H1 (cell line): ENCODE measurements at regions not wholly inside any gene's neighbourhood (a gene's known extent, or its start where the extent isn't known, plus 50 kb on each side); places are given as distances from the start of the nearest gene placed in this dataset.

Experiments
- CTCF ChIA-PET: fragments of 300-600 bp; sonication (Branson Sonifier 250); formaldehyde crosslinking; loops from one replicate; lab custom pipeline; 2021; ENCODE audit not compliant: partially characterized antibody; lab: Charles Lee
- POLR2A ChIA-PET: fragments of 300-600 bp; sonication (Branson Sonifier 250); formaldehyde crosslinking; loops from one replicate; lab custom pipeline; 2021; ENCODE audit warnings: inconsistent platforms; ENCODE audit not compliant: partially characterized antibody; lab: Charles Lee
- DNase-seq, 2 experiments: peaks; one replicate each; pipeline versions ENCODE4 v3.0.0 to v3.0.0-alpha.2; 2010 to 2022; ENCODE audit warnings: low spot score in 2 of 2, low read depth in 1 of 2, mixed read lengths in 1 of 2
- FAIRE-seq: peaks from 2 replicates; lab custom pipeline; 2011; peaks lifted over from hg19 to GRCh38; lab: Jason Lieb, UNC
- H2AFZ ChIP-seq: 2 replicates; pipeline ENCODE4 v1.8.1; 2012; ENCODE audit warnings: low read length, inconsistent platforms
- H2AK5ac ChIP-seq: 2 replicates; pipeline ENCODE4 v1.6.1; 2013; ENCODE audit warnings: low read depth, low read length
- H2BK120ac ChIP-seq: replicated peaks from 2 replicates; pipeline ENCODE3; 2013; ENCODE audit warnings: low read depth, low read length, inconsistent platforms
- H2BK12ac ChIP-seq: 2 replicates; pipeline ENCODE4 v1.6.1; 2013; ENCODE audit warnings: low read depth, low read length
- H2BK15ac ChIP-seq: 2 replicates; pipeline ENCODE4 v1.6.1; 2013; ENCODE audit warnings: low read length
- H2BK20ac ChIP-seq: 2 replicates; pipeline ENCODE4 v1.6.1; 2013; ENCODE audit warnings: low read length
- H2BK5ac ChIP-seq: 2 replicates; pipeline ENCODE4 v1.6.1; 2013; ENCODE audit warnings: low read depth, low read length
- H3K14ac ChIP-seq: 2 replicates; pipeline ENCODE4 v1.6.1; 2013; ENCODE audit warnings: inconsistent platforms; ENCODE audit not compliant: insufficient read length
- H3K18ac ChIP-seq: 2 replicates; pipeline ENCODE4 v1.6.1; 2013; ENCODE audit warnings: low read length; ENCODE audit errors: extremely low read depth
- H3K23ac ChIP-seq: 2 replicates; pipeline ENCODE4 v1.6.1; 2013; ENCODE audit warnings: inconsistent platforms; ENCODE audit not compliant: insufficient read length
- H3K23me2 ChIP-seq: 2 replicates; pipeline ENCODE4 v1.6.1; 2013; ENCODE audit warnings: low read depth, low read length
- H3K27ac ChIP-seq: 2 replicates; pipeline ENCODE4 v1.6.1; 2011; ENCODE audit warnings: low read depth, low read length, inconsistent platforms
- H3K27me3 ChIP-seq, 4 experiments: replicated peaks in 1 of 4; 1 replicate in 1 of 4; 2 replicates in 3 of 4; pipeline versions ENCODE4 v1.6.1 to v1.8.1; 2011 to 2013; ENCODE audit warnings: low read length in 3 of 4, mild to moderate bottlenecking in 3 of 4, inconsistent platforms in 2 of 4, mixed read lengths in 2 of 4, moderate library complexity in 1 of 4; ENCODE audit not compliant: control insufficient read depth in 3 of 4, insufficient read depth in 3 of 4; ENCODE audit errors: extremely low read depth in 1 of 4
- H3K36me3 ChIP-seq, 4 experiments: 2 replicates each; pipeline versions ENCODE4 v1.6.1 to v1.8.1; 2011 to 2013; ENCODE audit warnings: mild to moderate bottlenecking in 4 of 4, low read length in 3 of 4, moderate library complexity in 2 of 4, control low read depth in 1 of 4, inconsistent platforms in 1 of 4; ENCODE audit not compliant: insufficient read depth in 4 of 4, control insufficient read depth in 2 of 4
- H3K4ac ChIP-seq: replicated peaks from 2 replicates; pipeline ENCODE3; 2013; ENCODE audit warnings: low read length, low read depth, mixed read lengths, inconsistent platforms; ENCODE audit not compliant: insufficient read length
- H3K4me1 ChIP-seq, 4 experiments: replicated peaks in 1 of 4; 1 replicate in 1 of 4; 2 replicates in 3 of 4; pipeline versions ENCODE4 v1.6.1 to v1.8.1; 2011 to 2013; ENCODE audit warnings: low read length in 3 of 4, inconsistent platforms in 2 of 4, mixed read lengths in 1 of 4; ENCODE audit not compliant: insufficient read depth in 4 of 4, control insufficient read depth in 3 of 4
- H3K4me2 ChIP-seq, 2 experiments: 2 replicates each; pipeline versions ENCODE4 v1.6.1 to v1.8.1; 2011 to 2013; ENCODE audit warnings: low read depth in 2 of 2, low read length in 2 of 2, control low read depth in 1 of 2, inconsistent platforms in 1 of 2, mild to moderate bottlenecking in 1 of 2; ENCODE audit not compliant: insufficient read depth in 1 of 2
- H3K4me3 ChIP-seq, 4 experiments: fragments of 200-600, 300-600 bp in 1 of 4; sonication (generic), shearing (Covaris generic), sonication (Bioruptor Twin) in 1 of 4; 2 replicates each; pipeline versions ENCODE4 v1.5.1 to v1.8.1; 2011 to 2016; ENCODE audit warnings: low read length in 4 of 4, low read depth in 3 of 4, control low read depth in 2 of 4, inconsistent platforms in 2 of 4, mild to moderate bottlenecking in 2 of 4, mixed read lengths in 1 of 4, moderate library complexity in 1 of 4; ENCODE audit not compliant: insufficient read depth in 2 of 4; ENCODE audit errors: extremely low read depth in 1 of 4
- H3K56ac ChIP-seq: replicated peaks from 2 replicates; pipeline ENCODE3; 2013; ENCODE audit warnings: low read depth, mild to moderate bottlenecking, mixed read lengths, low read length, inconsistent platforms; ENCODE audit not compliant: insufficient read length
- H3K79me1 ChIP-seq: 2 replicates; pipeline ENCODE4 v1.6.1; 2013; ENCODE audit warnings: low read depth, low read length, control low read depth
- H3K79me2 ChIP-seq, 2 experiments: 2 replicates each; pipeline versions ENCODE4 v1.6.1 to v1.8.1; 2012 to 2013; ENCODE audit warnings: low read length in 2 of 2, mild to moderate bottlenecking in 2 of 2, inconsistent platforms in 1 of 2; ENCODE audit not compliant: insufficient read depth in 2 of 2, control insufficient read depth in 1 of 2
- H3K9ac ChIP-seq, 4 experiments: replicated peaks in 1 of 4; 1 replicate in 1 of 4; 2 replicates in 3 of 4; pipeline versions ENCODE4 v1.6.1 to v1.8.1; 2011 to 2013; ENCODE audit warnings: low read depth in 3 of 4, low read length in 3 of 4, control low read depth in 2 of 4, mild to moderate bottlenecking in 2 of 4, moderate library complexity in 2 of 4, inconsistent platforms in 1 of 4; ENCODE audit errors: extremely low read depth in 1 of 4
- H3K9me3 ChIP-seq, 2 experiments: 2 replicates each; pipeline versions ENCODE4 v1.6.1 to v1.8.1; 2012 to 2013; ENCODE audit warnings: mild to moderate bottlenecking in 2 of 2, moderate library complexity in 2 of 2, control low read depth in 1 of 2, inconsistent platforms in 1 of 2, low read depth in 1 of 2, low read length in 1 of 2, mixed read lengths in 1 of 2; ENCODE audit not compliant: insufficient read depth in 2 of 2
- H4K20me1 ChIP-seq, 2 experiments: replicated peaks in 1 of 2; 2 replicates each; pipeline versions ENCODE3 to v1.8.1; 2011 to 2013; ENCODE audit warnings: inconsistent platforms in 2 of 2, low read length in 2 of 2, mild to moderate bottlenecking in 1 of 2; ENCODE audit not compliant: insufficient read depth in 2 of 2, control insufficient read depth in 1 of 2
- H4K5ac ChIP-seq: 2 replicates; pipeline ENCODE4 v1.6.1; 2013; ENCODE audit warnings: low read length, low read depth, mixed read lengths, inconsistent platforms; ENCODE audit not compliant: insufficient read length
- H4K8ac ChIP-seq: 2 replicates; pipeline ENCODE4 v1.8.0; 2013; ENCODE audit warnings: mild to moderate bottlenecking, moderate library complexity, low read length, inconsistent platforms; ENCODE audit not compliant: insufficient read depth; ENCODE audit errors: extremely low read depth
- H4K91ac ChIP-seq: replicated peaks from 2 replicates; pipeline ENCODE3; 2013; ENCODE audit warnings: low read length, mixed read lengths, inconsistent platforms; ENCODE audit not compliant: insufficient read length
- ATF2 ChIP-seq: IDR thresholded peaks from 2 replicates; pipeline ENCODE4 v1.6.1; 2012; ENCODE audit warnings: low read length, inconsistent platforms
- JUND ChIP-seq: IDR thresholded peaks from 2 replicates; pipeline ENCODE4 v1.6.1; 2011; ENCODE audit warnings: mild to moderate bottlenecking, improper control_type of control experiment, low read length
- KDM5A ChIP-seq: fragments of 200-600 bp; IDR thresholded peaks from 2 replicates; pipeline ENCODE4 v1.7.1; 2012; ENCODE audit warnings: mild to moderate bottlenecking, low read length, inconsistent platforms, mixed read lengths
- SIN3A ChIP-seq, 2 experiments: IDR thresholded peaks in 1 of 2; conservative IDR thresholded peaks in 1 of 2; 2 replicates each; pipeline ENCODE4 v1.6.1; 2011 to 2012; ENCODE audit warnings: low read length in 2 of 2, improper control_type of control experiment in 1 of 2, low read depth in 1 of 2, mild to moderate bottlenecking in 1 of 2
- WGBS, 2 experiments: shearing (Covaris generic) in 1 of 2; methylation state at CpG; one replicate each; pipeline versions ENCODE4 v1.1.6 to v1.1.7; 2013 to 2015; ENCODE audit warnings: low lambda C conversion rate in 2 of 2, mixed read lengths in 2 of 2, inconsistent platforms in 1 of 2, low coverage in 1 of 2, missing lambda C conversion rate in 1 of 2; ENCODE audit not compliant: insufficient replicate concordance in 2 of 2, insufficient coverage in 1 of 2, insufficient read length in 1 of 2; ENCODE audit errors: extremely low coverage in 1 of 2, missing lambda C conversion rate in 1 of 2; 5-methylcytosine and 5-hydroxymethylcytosine counted together

GRCh38 chr5:107325866-107326265, 344.9 kb downstream of the EFNA5 start:
- no peaks in the 10 kb centered on the region for H3K9me3 ChIP-seq
- H2BK15ac ChIP-seq: no peak overlapping the region
- H4K8ac ChIP-seq: no peak overlapping the region
- no peak overlapping the region for H3K23ac ChIP-seq
- H3K79me2 ChIP-seq: no peaks in the 10 kb centered on the region
- H2BK5ac ChIP-seq: no peak overlapping the region
- H3K4me1 ChIP-seq: no peaks in the 10 kb centered on the region
- no peak overlapping the region for H3K4me2 ChIP-seq
- no peak overlapping the region for H2BK120ac ChIP-seq
- H3K9ac ChIP-seq: no peak overlapping the region
- WGBS, 2 experiments: 88% methylated on average over 4 of the region's 4 CpGs; no CpG with 5 or more reads in 1 of the 2 experiments
- H3K56ac ChIP-seq: no peak overlapping the region
- H2AFZ ChIP-seq: no peak overlapping the region
- H2BK20ac ChIP-seq: no peak overlapping the region
- H4K5ac ChIP-seq: no peak overlapping the region
- no peaks in the 10 kb centered on the region for H3K23me2 ChIP-seq
- no peak for FAIRE-seq
- H3K36me3 ChIP-seq: no peaks in the 10 kb centered on the region
- DNase-seq: no peak
- ChIA-PET CTCF (no interaction called here), POLR2A (no interaction called here)
- H3K27me3 ChIP-seq: no peaks in the 10 kb centered on the region; a peak in 1 of 7 replicates
- no peak overlapping the region for H3K4ac ChIP-seq
- H3K18ac ChIP-seq: no peak overlapping the region
- no peaks in the 10 kb centered on the region for H4K20me1 ChIP-seq
- no peak overlapping the region for H4K91ac ChIP-seq
- H2AK5ac ChIP-seq: no peak overlapping the region
- no peaks in the 10 kb centered on the region for H3K79me1 ChIP-seq
- no peak overlapping the region for H3K4me3 ChIP-seq
- no peak overlapping the region for H3K27ac ChIP-seq
- H2BK12ac ChIP-seq: no peak overlapping the region
- H3K14ac ChIP-seq: no peak overlapping the region
- TF ChIP-seq KDM5A: no peak
- TF ChIP-seq SIN3A (conservative IDR thresholded peaks at IDR 0.05 in 1 of 2, IDR thresholded peaks at IDR 0.05 in 1 of 2; ENCODE audit: low read depth in 1 of 2, low read length in 2 of 2): no peak
- no peak for TF ChIP-seq JUND
- TF ChIP-seq ATF2: no peak
